ENCODE measurements at regions not wholly inside any gene's neighbourhood (a gene's known extent, or its start where the extent isn't known, plus 50 kb on each side); places are given as distances from the start of the nearest gene placed in this dataset.

DNA sequence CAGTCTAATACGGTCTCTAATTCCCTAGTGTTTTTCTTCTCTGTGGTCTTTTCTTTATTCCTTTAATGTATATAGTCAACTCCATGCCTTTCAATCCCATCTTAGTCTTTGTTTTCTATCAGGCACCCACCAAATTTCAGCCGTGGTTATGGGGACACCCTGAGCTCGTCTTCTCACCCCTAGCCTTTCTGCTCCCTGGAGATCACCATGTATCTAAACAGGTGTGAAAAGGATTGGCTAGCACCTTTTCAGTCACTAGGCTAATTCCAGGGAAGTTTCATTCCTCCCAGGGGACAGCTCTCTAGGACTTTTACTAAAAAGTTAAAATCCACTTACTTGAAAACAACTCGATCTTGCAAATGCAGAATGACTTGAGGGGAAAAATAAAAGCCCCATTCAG, 291.3 kb downstream of the ETNK1 start:
- TF ChIP-seq, protein P1, sequence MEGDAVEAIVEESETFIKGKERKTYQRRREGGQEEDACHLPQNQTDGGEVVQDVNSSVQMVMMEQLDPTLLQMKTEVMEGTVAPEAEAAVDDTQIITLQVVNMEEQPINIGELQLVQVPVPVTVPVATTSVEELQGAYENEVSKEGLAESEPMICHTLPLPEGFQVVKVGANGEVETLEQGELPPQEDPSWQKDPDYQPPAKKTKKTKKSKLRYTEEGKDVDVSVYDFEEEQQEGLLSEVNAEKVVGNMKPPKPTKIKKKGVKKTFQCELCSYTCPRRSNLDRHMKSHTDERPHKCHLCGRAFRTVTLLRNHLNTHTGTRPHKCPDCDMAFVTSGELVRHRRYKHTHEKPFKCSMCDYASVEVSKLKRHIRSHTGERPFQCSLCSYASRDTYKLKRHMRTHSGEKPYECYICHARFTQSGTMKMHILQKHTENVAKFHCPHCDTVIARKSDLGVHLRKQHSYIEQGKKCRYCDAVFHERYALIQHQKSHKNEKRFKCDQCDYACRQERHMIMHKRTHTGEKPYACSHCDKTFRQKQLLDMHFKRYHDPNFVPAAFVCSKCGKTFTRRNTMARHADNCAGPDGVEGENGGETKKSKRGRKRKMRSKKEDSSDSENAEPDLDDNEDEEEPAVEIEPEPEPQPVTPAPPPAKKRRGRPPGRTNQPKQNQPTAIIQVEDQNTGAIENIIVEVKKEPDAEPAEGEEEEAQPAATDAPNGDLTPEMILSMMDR (IDR thresholded peaks at IDR 0.05; ENCODE audit: low read depth, low read length), result no peak
- TF ChIP-seq EZH2phosphoT487 (IDR thresholded peaks at IDR 0.05; ENCODE audit: low read depth), result no peak
